ENCODE measurements at regions not wholly inside any gene's neighbourhood (a gene's known extent, or its start where the extent isn't known, plus 50 kb on each side); places are given as distances from the start of the nearest gene placed in this dataset.

GRCh38 chr1:216881695-216882094 is 158.5 kb upstream of the ESRRG start:
- CTCF ChIA-PET (ENCODE audit: low intra/inter-chr PET ratio) = no interaction called here
- intact Hi-C loops (cut with micrococcal nuclease) = no loop called here
- no peak for FAIRE-seq

GRCh38 chr1:216866714-216867113 is 143.5 kb upstream of the ESRRG start:
- H3K27ac ChIP-seq (ENCODE audit: extremely low read depth, low read depth, low read length) = no peak overlapping the region
- WGBS (ENCODE audit: insufficient coverage, low coverage, missing lambda C conversion rate) = 0% methylated on average over 2 of the region's 2 CpGs
- H2AFZ ChIP-seq (ENCODE audit: low read depth, low read length) = no peak overlapping the region
- no peaks in the 10 kb centered on the region for H4K20me1 ChIP-seq (replicated peaks; ENCODE audit: control insufficient read depth, insufficient read depth, low read length)
- FAIRE-seq (no peak), ATAC-seq (no peak), DNase-seq (ENCODE audit: extremely low read depth in 1 of 4, low spot score in 3 of 4) (no peak)
- intact Hi-C loops (cut with micrococcal nuclease) (no loop called here), in situ Hi-C loops (cut with MboI) (no loop called here)
- no peak overlapping the region for H3K4me3 ChIP-seq
- BruUV-seq (replicated peaks) = no TSS peak
- H3K9ac ChIP-seq (ENCODE audit: insufficient read depth in 1 of 2, low read depth in 2 of 2, low read length in 2 of 2) = no peak overlapping the region
- no peaks in the 10 kb centered on the region for H3K9me1 ChIP-seq (ENCODE audit: control insufficient read depth, insufficient read depth, low read length)
- no peaks in the 10 kb centered on the region for H3K36me3 ChIP-seq (ENCODE audit: control insufficient read depth, insufficient read depth, low read length)
- H3K4me1 ChIP-seq (replicated peaks in 1 of 2; ENCODE audit: control insufficient read depth in 2 of 2, insufficient read depth in 2 of 2, low read length in 2 of 2) = no peaks in the 10 kb centered on the region
- CTCF ChIA-PET (ENCODE audit: low intra/inter-chr PET ratio) = no interaction called here
- H3K9me3 ChIP-seq (replicated peaks; ENCODE audit: control insufficient read depth, insufficient read depth, low read depth, low read length) = no peaks in the 10 kb centered on the region; the same call in 1 of the 2 replicates
- H3K79me2 ChIP-seq (ENCODE audit: control insufficient read depth, insufficient read depth, low read length) = no peaks in the 10 kb centered on the region
- H3K4me2 ChIP-seq (ENCODE audit: insufficient read depth, low read length) = no peak overlapping the region
- H3K27me3 ChIP-seq (ENCODE audit: control insufficient read depth in 2 of 2, insufficient read depth in 2 of 2, low read length in 2 of 2) = no peaks in the 10 kb centered on the region
- POLR2A ChIA-PET = no interaction called here
- peak; percentile 72 for TF ChIP-seq ZNF316 (IDR thresholded peaks at IDR 0.05)
- peak; percentile 27; the same call in 1 of the 2 replicates for TF ChIP-seq C11orf30 (IDR thresholded peaks at IDR 0.05; ENCODE audit: low read depth)
- no peak for TF ChIP-seq ZNF174 (CRISPR knock-in tag; IDR thresholded peaks at IDR 0.05)
- peak; percentile 51 for TF ChIP-seq MAFG (tag; conservative IDR thresholded peaks at IDR 0.05)
- TF ChIP-seq DMBX1 (CRISPR knock-in tag; IDR thresholded peaks at IDR 0.05; ENCODE audit: borderline replicate concordance) = no peak
- TF ChIP-seq RFX7 (CRISPR knock-in tag; IDR thresholded peaks at IDR 0.05) = no peak
- no peak for TF ChIP-seq ZNF274 (IDR thresholded peaks at IDR 0.05; ENCODE audit: borderline replicate concordance, low read depth, low read length)
- TF ChIP-seq LEF1 (IDR thresholded peaks at IDR 0.05) = no peak
- no peak for TF ChIP-seq TSC22D4 (tag; IDR thresholded peaks at IDR 0.05)
- no peak for TF ChIP-seq ZFP1 (CRISPR knock-in tag; IDR thresholded peaks at IDR 0.05)

More at GRCh38 chr1:216881695-216882094, 158.5 kb upstream of the ESRRG start:
- H2AFZ ChIP-seq (ENCODE audit: low read depth, low read length) = no peak overlapping the region
- no peaks in the 10 kb centered on the region for H3K27me3 ChIP-seq (ENCODE audit: control insufficient read depth in 2 of 2, insufficient read depth in 2 of 2, low read length in 2 of 2)
- H3K9ac ChIP-seq (ENCODE audit: insufficient read depth in 1 of 2, low read depth in 2 of 2, low read length in 2 of 2) = no peak overlapping the region
- no peak overlapping the region for H3K4me3 ChIP-seq
- POLR2A ChIA-PET = no interaction called here
- no peak for ATAC-seq
- H3K9me3 ChIP-seq (replicated peaks; ENCODE audit: control insufficient read depth, insufficient read depth, low read depth, low read length) = no peaks in the 10 kb centered on the region; the same call in 1 of the 2 replicates
- no peak for TF ChIP-seq FOXK2 (conservative IDR thresholded peaks at IDR 0.05 in 1 of 2, IDR thresholded peaks at IDR 0.05 in 1 of 2; ENCODE audit: low read depth in 2 of 2)
- TF ChIP-seq BRF2 (IDR thresholded peaks at IDR 0.05; ENCODE audit: borderline replicate concordance, insufficient read depth, insufficient read length) = no peak
- TF ChIP-seq SRSF9 (IDR thresholded peaks at IDR 0.05; ENCODE audit: borderline replicate concordance, low read depth, low read length) = no peak
- TF ChIP-seq PCBP2 (IDR thresholded peaks at IDR 0.05; ENCODE audit: low read depth, low read length, poor library complexity, severe bottlenecking) = no peak
- no peak for TF ChIP-seq ZNF133 (CRISPR knock-in tag; IDR thresholded peaks at IDR 0.05)
- no peaks in the 10 kb centered on the region for H3K36me3 ChIP-seq (ENCODE audit: control insufficient read depth, insufficient read depth, low read length)
- no peaks in the 10 kb centered on the region for H3K9me1 ChIP-seq (ENCODE audit: control insufficient read depth, insufficient read depth, low read length)
- no peaks in the 10 kb centered on the region for H3K4me1 ChIP-seq (replicated peaks in 1 of 2; ENCODE audit: control insufficient read depth in 2 of 2, insufficient read depth in 2 of 2, low read length in 2 of 2)
- H3K27ac ChIP-seq (ENCODE audit: extremely low read depth, low read depth, low read length) = no peak overlapping the region
- no peaks in the 10 kb centered on the region for H4K20me1 ChIP-seq (replicated peaks; ENCODE audit: control insufficient read depth, insufficient read depth, low read length)
- WGBS (ENCODE audit: insufficient coverage, low coverage, missing lambda C conversion rate) = 0% methylated on average over 2 of the region's 2 CpGs
- no peak overlapping the region for H3K4me2 ChIP-seq (ENCODE audit: insufficient read depth, low read length)
- DNase-seq (ENCODE audit: extremely low read depth in 1 of 4, low spot score in 3 of 4) = no peak
- BruUV-seq (replicated peaks) = no TSS peak
- no peaks in the 10 kb centered on the region for H3K79me2 ChIP-seq (ENCODE audit: control insufficient read depth, insufficient read depth, low read length)
- in situ Hi-C loops (cut with MboI) = no loop called here
